Skeletal muscle tissue (tissue), 3 donors: ENCODE measurements at regions not wholly inside any gene's neighbourhood (a gene's known extent, or its start where the extent isn't known, plus 50 kb on each side); places are given as distances from the start of the nearest gene placed in this dataset.
"Not testable (repeated sequence)": the region's sequence is repeated elsewhere in the genome, so short reads cannot be mapped to it uniquely, and the experiment has no call there.

Experiments
- H3K27ac ChIP-seq: one replicate; pipeline ENCODE4 v1.7.0; 2013; ENCODE audit warnings: mild to moderate bottlenecking, low read depth, low read length, inconsistent platforms
- H3K27me3 ChIP-seq, 3 donors: one replicate each; pipeline ENCODE4 v1.7.0; 2013; ENCODE audit warnings: low read length in 3 of 3; ENCODE audit not compliant: control insufficient read depth in 3 of 3, insufficient read depth in 3 of 3
- H3K36me3 ChIP-seq, 3 donors: one replicate each; pipeline ENCODE4 v1.7.0; 2013; ENCODE audit warnings: low read length in 3 of 3; ENCODE audit not compliant: control insufficient read depth in 3 of 3, insufficient read depth in 3 of 3
- H3K4me1 ChIP-seq, 3 donors: one replicate each; pipeline ENCODE4 v1.7.0; 2013; ENCODE audit warnings: low read length in 3 of 3, mild to moderate bottlenecking in 3 of 3; ENCODE audit not compliant: control insufficient read depth in 3 of 3, insufficient read depth in 3 of 3
- H3K4me3 ChIP-seq, 3 donors: one replicate each; pipeline ENCODE4 v1.7.0; 2013; ENCODE audit warnings: low read length in 3 of 3
- H3K9ac ChIP-seq, 3 donors: one replicate each; pipeline ENCODE4 v1.7.0; 2013; ENCODE audit warnings: low read length in 3 of 3, mild to moderate bottlenecking in 3 of 3, moderate library complexity in 2 of 3, low read depth in 1 of 3
- H3K9me3 ChIP-seq, 3 donors: one replicate each; pipeline ENCODE4 v1.7.0; 2013; ENCODE audit warnings: low read length in 3 of 3; ENCODE audit not compliant: control insufficient read depth in 3 of 3
- donor health status: Osteomylitis.

DNA sequence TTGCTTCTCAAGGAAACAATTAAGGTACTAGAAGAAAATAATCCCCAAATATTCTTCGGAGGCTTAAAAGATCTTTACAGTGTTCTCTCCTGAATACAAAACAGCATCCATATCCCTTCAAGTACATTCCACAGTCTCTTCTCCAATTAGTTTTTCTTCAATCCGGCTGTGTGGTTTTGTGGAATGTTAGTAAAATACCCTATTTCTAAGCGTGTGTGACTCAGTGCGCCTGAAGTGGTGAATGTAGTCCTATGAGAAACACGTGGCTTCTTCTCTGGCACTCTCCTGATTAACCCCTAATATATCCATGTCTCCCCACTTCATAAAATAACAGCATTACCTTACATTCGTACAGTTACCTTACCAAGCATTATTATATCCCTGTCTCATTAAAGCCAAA is 570.2 kb downstream of the ARL4A start:
- Histone ChIP-seq H3K9me3 (no peaks in the 10 kb centered on the region), H3K4me3 (no peak overlapping the region), H3K27ac (no peak overlapping the region), H3K36me3 (no peaks in the 10 kb centered on the region), H3K27me3 (no peaks in the 10 kb centered on the region), H3K4me1 (no peaks in the 10 kb centered on the region), H3K9ac (no peak overlapping the region)

DNA sequence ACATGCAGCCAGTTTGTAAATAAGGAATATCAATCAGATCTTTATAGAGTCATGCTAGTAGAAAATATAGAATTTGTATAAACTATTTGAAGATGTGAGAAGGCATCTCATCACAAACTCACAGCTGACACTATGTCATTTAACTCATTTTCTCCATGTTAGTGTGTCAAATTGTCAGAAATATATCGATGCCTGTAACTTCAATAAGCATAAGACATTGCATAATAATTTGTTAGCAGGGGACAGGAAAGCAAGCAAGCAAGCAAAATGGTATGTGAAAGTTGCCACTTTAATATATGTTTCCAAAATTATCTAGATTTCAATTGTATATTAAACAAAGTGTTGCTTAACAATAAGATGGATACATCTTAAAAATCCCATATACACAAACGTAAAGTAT is 571.0 kb downstream of the ARL4A start:
- Histone ChIP-seq H3K4me3 (no peak overlapping the region), H3K4me1 (no peaks in the 10 kb centered on the region)

DNA sequence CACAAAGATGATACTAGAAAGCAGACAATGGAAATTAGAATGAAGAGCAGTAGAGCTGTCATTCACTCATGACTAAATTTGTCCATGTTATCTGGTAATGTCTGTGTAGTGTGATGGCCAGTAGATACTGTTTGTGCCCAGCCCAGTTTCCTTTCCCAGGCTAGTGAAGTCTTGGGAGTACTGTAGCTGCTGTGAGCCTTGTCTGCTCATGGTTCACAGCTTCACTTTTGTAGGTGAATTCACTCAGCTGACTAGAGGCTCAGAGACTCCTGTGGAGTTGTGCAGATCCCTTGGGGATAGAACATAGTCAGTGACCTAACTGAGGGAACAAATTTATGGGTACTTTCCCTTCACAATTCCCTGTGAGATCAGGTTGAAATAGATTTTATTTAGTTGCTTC is 572.5 kb downstream of the ARL4A start:
- H3K9ac ChIP-seq = no peak overlapping the region
- H3K36me3 ChIP-seq = no peaks in the 10 kb centered on the region
- H3K4me3 ChIP-seq = no peak overlapping the region

More for the DNA sequence above, 571.0 kb downstream of the ARL4A start:
- Histone ChIP-seq H3K9me3 (no peaks in the 10 kb centered on the region), H3K27ac (no peak overlapping the region), H3K36me3 (no peaks in the 10 kb centered on the region), H3K27me3 (no peaks in the 10 kb centered on the region), H3K9ac (no peak overlapping the region)

DNA sequence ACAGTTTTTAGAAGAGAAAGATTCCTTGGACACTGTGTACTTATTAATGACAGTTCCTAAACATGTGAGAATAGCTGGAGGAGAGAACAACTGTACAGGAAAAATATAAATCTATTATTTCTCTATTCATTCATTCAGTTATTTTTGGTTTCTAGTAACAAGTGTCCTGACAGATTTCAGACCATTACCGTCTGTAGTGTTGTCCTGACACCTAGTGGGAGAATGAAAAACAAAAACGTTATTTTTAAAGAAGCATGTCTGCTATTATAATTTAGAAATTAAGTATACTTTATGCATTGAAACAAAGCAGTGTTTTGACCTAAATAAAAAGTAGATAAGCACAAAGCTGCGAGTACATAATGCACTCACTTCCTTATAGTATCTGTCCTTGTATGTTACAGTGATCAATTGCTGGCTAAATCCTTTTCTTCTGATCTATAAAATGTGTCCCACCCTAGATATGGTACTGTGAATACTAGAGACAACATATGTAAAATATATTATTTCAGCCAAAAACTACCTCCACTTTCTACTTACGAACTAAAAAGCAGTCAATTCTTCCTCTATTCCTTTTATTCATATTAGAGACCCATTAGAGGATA is 575.6 kb downstream of the ARL4A start:
- no peaks in the 10 kb centered on the region for H3K9me3 ChIP-seq
- no peak overlapping the region for H3K27ac ChIP-seq
- no peak overlapping the region for H3K4me3 ChIP-seq
- H3K36me3 ChIP-seq = no peaks in the 10 kb centered on the region
- H3K9ac ChIP-seq = no peak overlapping the region
- H3K27me3 ChIP-seq = no peaks in the 10 kb centered on the region
- no peaks in the 10 kb centered on the region for H3K4me1 ChIP-seq

More for the DNA sequence above, 572.5 kb downstream of the ARL4A start:
- Histone ChIP-seq H3K27me3 (no peaks in the 10 kb centered on the region), H3K4me1 (no peaks in the 10 kb centered on the region), H3K9me3 (no peaks in the 10 kb centered on the region), H3K27ac (no peak overlapping the region)

DNA sequence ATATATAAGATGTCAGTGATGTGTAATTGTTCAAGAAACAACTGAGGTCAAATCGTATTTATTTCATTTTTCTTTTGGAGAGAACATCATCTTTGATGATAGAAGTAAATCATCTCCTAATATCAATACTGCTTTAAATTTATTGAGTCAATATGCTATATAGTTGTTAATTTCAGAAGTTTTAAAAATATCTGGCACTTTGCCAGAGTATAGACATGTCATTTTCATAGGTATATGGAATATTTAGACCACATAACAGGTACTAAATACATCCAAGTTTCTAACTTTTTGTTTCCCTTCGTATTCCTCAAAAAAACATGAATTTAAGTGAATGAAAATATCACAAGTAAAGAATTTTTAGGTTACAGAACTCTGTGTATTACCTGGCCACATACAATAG is 577.8 kb downstream of the ARL4A start:
- Histone ChIP-seq H3K36me3 (no peaks in the 10 kb centered on the region), H3K4me3 (no peak overlapping the region), H3K9ac (no peak overlapping the region), H3K4me1 (no peaks in the 10 kb centered on the region), H3K27ac (no peak overlapping the region), H3K27me3 (no peaks in the 10 kb centered on the region), H3K9me3 (no peaks in the 10 kb centered on the region)

DNA sequence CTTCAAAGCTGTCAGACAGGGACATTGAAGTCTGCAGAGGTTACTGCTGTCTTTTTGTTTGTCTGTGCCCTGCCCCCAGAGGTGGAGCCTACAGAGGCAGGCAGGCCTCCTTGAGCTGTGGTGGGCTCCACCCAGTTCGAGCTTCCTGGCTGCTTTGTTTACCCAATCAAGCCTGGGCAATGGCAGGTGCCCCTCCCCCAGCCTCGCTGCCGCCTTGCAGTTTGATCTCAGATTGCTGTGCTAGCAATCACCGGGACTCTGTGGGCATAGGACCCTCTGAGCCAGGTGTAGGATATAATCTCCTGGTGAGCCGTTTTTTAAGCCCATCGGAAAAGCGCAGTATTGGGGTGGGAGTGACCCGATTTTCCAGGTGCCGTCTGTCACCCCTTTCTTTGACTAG is 586.8 kb downstream of the ARL4A start:
- H3K27me3 ChIP-seq, H3K9ac ChIP-seq, H3K4me3 ChIP-seq, H3K4me1 ChIP-seq, H3K27ac ChIP-seq, H3K9me3 ChIP-seq, H3K36me3 ChIP-seq: not testable (repeated sequence)

DNA sequence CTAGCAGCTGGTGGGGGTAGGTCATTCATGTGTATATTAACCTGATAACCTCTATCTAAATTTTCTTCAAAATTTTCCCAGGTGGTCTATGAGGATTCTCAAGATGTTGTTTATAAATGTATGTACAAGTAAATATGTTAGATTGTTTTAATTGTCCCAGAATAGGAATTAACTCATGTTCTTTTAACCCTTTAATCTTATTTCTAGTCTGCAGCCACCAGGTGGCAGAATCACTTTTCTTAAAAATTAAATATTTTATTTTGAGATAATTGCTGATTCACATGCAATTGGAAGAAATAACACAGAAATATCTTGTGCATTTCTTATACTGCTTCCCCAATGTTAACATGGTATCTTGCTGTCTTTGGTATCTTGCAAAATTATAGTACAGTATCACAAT is 589.5 kb downstream of the ARL4A start:
- H3K9me3 ChIP-seq = no peaks in the 10 kb centered on the region
- no peaks in the 10 kb centered on the region for H3K27me3 ChIP-seq
- no peaks in the 10 kb centered on the region for H3K36me3 ChIP-seq
- H3K27ac ChIP-seq = no peak overlapping the region
- H3K4me3 ChIP-seq = no peak overlapping the region
- no peak overlapping the region for H3K9ac ChIP-seq
- H3K4me1 ChIP-seq = no peaks in the 10 kb centered on the region

DNA sequence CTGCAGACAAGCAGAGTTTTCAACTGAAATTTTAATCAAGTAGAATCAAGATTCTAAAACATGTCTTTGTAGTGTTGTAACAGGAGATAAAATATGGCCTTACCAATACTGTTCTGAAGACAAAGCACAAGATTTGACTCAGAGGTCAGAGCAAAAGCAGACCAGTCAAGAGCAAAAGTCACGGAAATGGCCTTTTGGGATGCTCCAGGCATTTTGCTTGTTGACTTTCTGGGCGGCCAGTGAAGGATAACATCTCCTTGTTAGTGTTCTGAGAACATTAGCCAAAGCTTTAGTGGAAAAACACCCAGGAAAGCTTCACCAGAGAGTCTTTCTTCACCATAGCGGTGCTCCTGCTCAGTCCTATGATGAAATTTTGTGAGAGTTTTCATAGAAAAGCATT is 590.6 kb downstream of the ARL4A start:
- Histone ChIP-seq H3K27me3 (no peaks in the 10 kb centered on the region), H3K4me1 (no peaks in the 10 kb centered on the region), H3K36me3 (no peaks in the 10 kb centered on the region), H3K27ac (no peak overlapping the region), H3K4me3 (no peak overlapping the region), H3K9ac (no peak overlapping the region), H3K9me3 (no peaks in the 10 kb centered on the region)

DNA sequence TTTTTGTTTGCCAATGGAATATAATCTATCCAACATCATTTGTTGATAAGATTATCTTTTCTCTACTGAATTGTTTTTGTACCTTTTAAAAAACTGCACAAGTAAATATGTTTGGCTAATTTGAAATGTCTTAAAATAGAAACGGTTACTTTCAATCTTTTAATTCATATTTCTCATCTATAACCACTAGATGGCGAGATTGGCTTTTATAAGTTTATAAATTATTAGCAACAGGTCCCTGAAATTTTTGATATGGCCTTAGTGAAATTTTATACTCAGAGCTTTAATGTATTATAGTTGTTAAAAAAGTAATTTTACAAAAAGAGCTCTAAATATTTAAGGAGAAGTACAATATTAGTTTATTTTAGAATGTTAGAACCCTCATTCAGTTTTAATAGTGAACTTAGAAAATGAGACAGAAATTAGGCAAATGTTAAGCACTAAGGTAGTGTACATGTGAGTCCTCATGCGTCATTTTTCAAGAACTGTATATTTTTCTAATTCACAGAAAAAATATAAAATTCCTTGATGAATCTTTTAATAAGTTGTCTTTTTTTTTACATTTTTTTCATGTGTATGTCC is 592.5 kb downstream of the ARL4A start:
- no peak overlapping the region for H3K9ac ChIP-seq
- no peak overlapping the region for H3K27ac ChIP-seq
- no peak overlapping the region for H3K4me3 ChIP-seq
- H3K36me3 ChIP-seq = no peaks in the 10 kb centered on the region
- no peaks in the 10 kb centered on the region for H3K4me1 ChIP-seq
- H3K9me3 ChIP-seq = no peaks in the 10 kb centered on the region
- H3K27me3 ChIP-seq = no peaks in the 10 kb centered on the region

DNA sequence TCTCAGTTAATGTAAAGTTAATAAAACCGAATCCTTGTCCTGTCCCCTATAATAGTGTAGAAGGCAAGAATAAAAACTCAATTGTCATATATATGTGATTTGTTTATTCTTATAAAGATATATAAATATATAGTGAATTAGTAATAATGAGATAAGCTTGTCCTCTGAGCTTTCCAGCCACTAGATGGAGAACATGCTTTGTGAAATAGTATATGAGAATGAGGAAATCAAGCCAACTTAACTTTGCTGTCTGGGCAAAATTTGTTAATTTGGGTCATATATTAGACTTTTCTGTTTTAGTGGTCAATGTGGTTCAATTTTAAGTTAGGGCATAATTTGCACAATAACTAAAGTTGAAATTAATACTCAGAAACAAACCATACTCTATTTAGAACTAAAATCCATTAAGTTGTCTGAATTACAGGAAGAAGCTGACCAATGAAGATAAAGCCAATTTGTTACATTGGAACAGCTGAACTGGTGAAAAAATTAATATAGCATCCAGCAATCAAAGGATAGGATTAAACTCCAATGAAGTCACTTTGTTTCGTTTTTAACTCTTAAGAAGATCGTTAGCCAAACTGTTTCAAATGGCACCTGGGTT is 595.0 kb downstream of the ARL4A start:
- Histone ChIP-seq H3K27me3 (no peaks in the 10 kb centered on the region), H3K4me1 (no peaks in the 10 kb centered on the region), H3K9me3 (no peaks in the 10 kb centered on the region), H3K9ac (no peak overlapping the region), H3K27ac (no peak overlapping the region), H3K36me3 (no peaks in the 10 kb centered on the region), H3K4me3 (no peak overlapping the region)
